HUES48 (cell line): ENCODE measurements at regions not wholly inside any gene's neighbourhood (a gene's known extent, or its start where the extent isn't known, plus 50 kb on each side); places are given as distances from the start of the nearest gene placed in this dataset.

Source experiments
- H3K27ac ChIP-seq: one replicate; pipeline ENCODE4 v1.7.0; 2013; ENCODE audit warnings: low read depth, low read length, inconsistent platforms
- H3K27me3 ChIP-seq: 2 replicates; pipeline ENCODE4 v1.6.1; 2013; ENCODE audit warnings: mild to moderate bottlenecking, low read length; ENCODE audit not compliant: control insufficient read depth, insufficient read depth
- H3K36me3 ChIP-seq: 2 replicates; pipeline ENCODE4 v1.6.1; 2013; ENCODE audit warnings: low read length; ENCODE audit not compliant: control insufficient read depth, insufficient read depth
- H3K4me1 ChIP-seq: 2 replicates; pipeline ENCODE4 v1.6.1; 2013; ENCODE audit warnings: mild to moderate bottlenecking, low read length; ENCODE audit not compliant: control insufficient read depth, insufficient read depth
- H3K4me3 ChIP-seq: 2 replicates; pipeline ENCODE4 v1.5.1; 2013; ENCODE audit warnings: mild to moderate bottlenecking, low read depth, low read length
- H3K9ac ChIP-seq: 2 replicates; pipeline ENCODE4 v1.6.1; 2013; ENCODE audit warnings: mild to moderate bottlenecking, low read depth, low read length, moderate library complexity
- H3K9me3 ChIP-seq: 2 replicates; pipeline ENCODE4 v1.6.1; 2013; ENCODE audit warnings: low read length; ENCODE audit not compliant: control insufficient read depth, insufficient read depth

- Histone ChIP-seq H3K4me1 (peaks cover 6% of the 10 kb centered on the region; the same call in 1 of the 2 replicates), H3K36me3 (no peaks in the 10 kb centered on the region), H3K9ac (no peak overlapping the region), H3K27me3 (no peaks in the 10 kb centered on the region), H3K4me3 (no peak overlapping the region), H3K9me3 (no peaks in the 10 kb centered on the region), H3K27ac (no peak overlapping the region)
Measured at GRCh38 chr9:75633451-75634057, 256.9 kb upstream of the PCSK5 start.

- Histone ChIP-seq H3K27me3 (no peaks in the 10 kb centered on the region), H3K36me3 (no peaks in the 10 kb centered on the region), H3K9me3 (no peaks in the 10 kb centered on the region), H3K27ac (no peak overlapping the region), H3K9ac (no peak overlapping the region), H3K4me1 (peaks cover 8% of the 10 kb centered on the region; the same call in 1 of the 2 replicates), H3K4me3 (no peak overlapping the region)
Measured at GRCh38 chr9:75636427-75637045, 253.9 kb upstream of the PCSK5 start.

GRCh38 chr9:75639971-75640610 is 250.4 kb upstream of the PCSK5 start:
- Histone ChIP-seq H3K9ac (no peak overlapping the region), H3K27ac (no peak overlapping the region), H3K4me3 (no peak overlapping the region), H3K36me3 (no peaks in the 10 kb centered on the region), H3K27me3 (no peaks in the 10 kb centered on the region), H3K4me1 (peaks cover 8% of the 10 kb centered on the region; the same call in 1 of the 2 replicates), H3K9me3 (no peaks in the 10 kb centered on the region)

- Histone ChIP-seq H3K9ac (no peak overlapping the region), H3K36me3 (no peaks in the 10 kb centered on the region), H3K4me1 (peaks cover 8% of the 10 kb centered on the region; the same call in 1 of the 2 replicates), H3K27me3 (no peaks in the 10 kb centered on the region), H3K27ac (no peak overlapping the region), H3K4me3 (no peak overlapping the region), H3K9me3 (no peaks in the 10 kb centered on the region)
Measured at GRCh38 chr9:75642522-75642921, 248.0 kb upstream of the PCSK5 start.

- Histone ChIP-seq H3K9ac (no peak overlapping the region), H3K4me1 (no peaks in the 10 kb centered on the region), H3K9me3 (no peaks in the 10 kb centered on the region), H3K4me3 (no peak overlapping the region), H3K27ac (no peak overlapping the region), H3K36me3 (no peaks in the 10 kb centered on the region), H3K27me3 (no peaks in the 10 kb centered on the region)
Measured at GRCh38 chr9:75644649-75645048, 245.8 kb upstream of the PCSK5 start.

- Histone ChIP-seq H3K4me1 (no peaks in the 10 kb centered on the region), H3K36me3 (no peaks in the 10 kb centered on the region), H3K27ac (no peak overlapping the region), H3K9ac (no peak overlapping the region), H3K9me3 (no peaks in the 10 kb centered on the region), H3K27me3 (no peaks in the 10 kb centered on the region), H3K4me3 (no peak overlapping the region)
Measured at GRCh38 chr9:75648034-75648433, 242.4 kb upstream of the PCSK5 start.

GRCh38 chr9:75649060-75649459 is 241.4 kb upstream of the PCSK5 start:
- Histone ChIP-seq H3K36me3 (no peaks in the 10 kb centered on the region), H3K27ac (no peak overlapping the region), H3K9me3 (no peaks in the 10 kb centered on the region), H3K27me3 (no peaks in the 10 kb centered on the region), H3K4me1 (no peaks in the 10 kb centered on the region), H3K4me3 (no peak overlapping the region), H3K9ac (no peak overlapping the region)

- Histone ChIP-seq H3K36me3 (no peaks in the 10 kb centered on the region), H3K9me3 (no peaks in the 10 kb centered on the region), H3K4me3 (no peak overlapping the region), H3K27me3 (no peaks in the 10 kb centered on the region), H3K4me1 (no peaks in the 10 kb centered on the region), H3K27ac (no peak overlapping the region), H3K9ac (no peak overlapping the region)
Measured at GRCh38 chr9:75651709-75652108, 238.8 kb upstream of the PCSK5 start.

- Histone ChIP-seq H3K4me1 (no peaks in the 10 kb centered on the region), H3K27me3 (no peaks in the 10 kb centered on the region), H3K4me3 (no peak overlapping the region), H3K9ac (no peak overlapping the region), H3K36me3 (no peaks in the 10 kb centered on the region), H3K9me3 (no peaks in the 10 kb centered on the region), H3K27ac (no peak overlapping the region)
Measured at GRCh38 chr9:75653335-75653734, 237.1 kb upstream of the PCSK5 start.

- H3K36me3 ChIP-seq: no peaks in the 10 kb centered on the region
- H3K4me1 ChIP-seq: no peaks in the 10 kb centered on the region
Measured at GRCh38 chr9:75653750-75654149, 236.7 kb upstream of the PCSK5 start.

GRCh38 chr9:75657015-75657414 is 233.5 kb upstream of the PCSK5 start:
- H3K36me3 ChIP-seq: no peaks in the 10 kb centered on the region
- H3K4me3 ChIP-seq: no peak overlapping the region
- H3K27ac ChIP-seq: no peak overlapping the region
- H3K9me3 ChIP-seq: no peaks in the 10 kb centered on the region
- H3K9ac ChIP-seq: no peak overlapping the region
- no peaks in the 10 kb centered on the region for H3K4me1 ChIP-seq
- H3K27me3 ChIP-seq: no peaks in the 10 kb centered on the region

More at GRCh38 chr9:75653750-75654149, 236.7 kb upstream of the PCSK5 start:
- Histone ChIP-seq H3K9ac (no peak overlapping the region), H3K4me3 (no peak overlapping the region), H3K9me3 (no peaks in the 10 kb centered on the region), H3K27ac (no peak overlapping the region), H3K27me3 (no peaks in the 10 kb centered on the region)
